HG03196 (cell line): ENCODE measurements at regions not wholly inside any gene's neighbourhood (a gene's known extent, or its start where the extent isn't known, plus 50 kb on each side); places are given as distances from the start of the nearest gene placed in this dataset.
"Not testable (repeated sequence)": the region's sequence is repeated elsewhere in the genome, so short reads cannot be mapped to it uniquely, and the experiment has no call there.

Experiments
- ATAC-seq: cut with Tn5 transposase; IDR thresholded peaks from one replicate; pipeline ENCODE4 v1.9.1; 2021; ENCODE audit not compliant: unreplicated experiment

- no peak for ATAC-seq
Measured at GRCh38 chr5:4613440-4613839, 526.7 kb upstream of the ADAMTS16 start.

GRCh38 chr5:4614088-4614487 is 526.0 kb upstream of the ADAMTS16 start:
- ATAC-seq, result no peak

- not testable (repeated sequence) for ATAC-seq
Measured at GRCh38 chr5:4615369-4615768, 524.8 kb upstream of the ADAMTS16 start.

GRCh38 chr5:4625206-4625896 is 514.8 kb upstream of the ADAMTS16 start:
- no peak for ATAC-seq

- ATAC-seq, result no peak
Measured at GRCh38 chr5:4627131-4627530, 513.0 kb upstream of the ADAMTS16 start.

GRCh38 chr5:4627929-4628328 is 512.2 kb upstream of the ADAMTS16 start:
- no peak for ATAC-seq

- ATAC-seq, result no peak
Measured at GRCh38 chr5:4628645-4629385, 511.3 kb upstream of the ADAMTS16 start.

- no peak for ATAC-seq
Measured at GRCh38 chr5:4630031-4630430, 510.1 kb upstream of the ADAMTS16 start.

GRCh38 chr5:4634342-4634741 is 505.8 kb upstream of the ADAMTS16 start:
- no peak for ATAC-seq

GRCh38 chr5:4636378-4636777 is 503.8 kb upstream of the ADAMTS16 start:
- no peak for ATAC-seq

- ATAC-seq, result no peak
Measured at GRCh38 chr5:4639946-4640345, 500.2 kb upstream of the ADAMTS16 start.

- no peak for ATAC-seq
Measured at GRCh38 chr5:4640795-4641194, 499.3 kb upstream of the ADAMTS16 start.

- no peak for ATAC-seq
Measured at GRCh38 chr5:4642525-4642924, 497.6 kb upstream of the ADAMTS16 start.

- ATAC-seq, result no peak
Measured at GRCh38 chr5:4643190-4643589, 496.9 kb upstream of the ADAMTS16 start.

GRCh38 chr5:4643960-4644359 is 496.2 kb upstream of the ADAMTS16 start:
- no peak for ATAC-seq

GRCh38 chr5:4646715-4647375 is 493.3 kb upstream of the ADAMTS16 start:
- no peak for ATAC-seq

GRCh38 chr5:4647955-4648354 is 492.2 kb upstream of the ADAMTS16 start:
- no peak for ATAC-seq

- ATAC-seq, result no peak
Measured at GRCh38 chr5:4651806-4652565, 488.1 kb upstream of the ADAMTS16 start.

- no peak for ATAC-seq
Measured at GRCh38 chr5:4653475-4653874, 486.7 kb upstream of the ADAMTS16 start.

GRCh38 chr5:4659851-4660250 is 480.3 kb upstream of the ADAMTS16 start:
- ATAC-seq, result no peak

GRCh38 chr5:4661326-4661725 is 478.8 kb upstream of the ADAMTS16 start:
- ATAC-seq, result no peak
